GM12878 (cell line): ENCODE measurements at regions not wholly inside any gene's neighbourhood (a gene's known extent, or its start where the extent isn't known, plus 50 kb on each side); places are given as distances from the start of the nearest gene placed in this dataset.

Source experiments
- ATAC-seq: fragments of 200-7000 bp; cut with Tn5 transposase; 3 replicates; pipeline ENCODE4 v1.9.1; 2020; ENCODE audit warnings: mild to moderate bottlenecking, moderate library complexity
- BruUV-seq: library from RNA; stranded (reverse); fragments of 400-500 nt; replicated peaks from 2 replicates; lab custom pipeline; 2021; lab: Mats Ljungman, UMichigan
- CTCF ChIA-PET: fragments of 300-600 bp; sonication (Branson Sonifier 250); formaldehyde crosslinking; extraction: SDS; loops from one replicate; lab custom pipeline; 2021; ENCODE audit warnings: inconsistent platforms; lab: Yijun Ruan, JAX
- POLR2A ChIA-PET: fragments of 350-600 bp; formaldehyde crosslinking; extraction: SDS; loops from one replicate; lab custom pipeline; 2021; ENCODE audit warnings: inconsistent platforms; lab: Charles Lee
- RAD21 ChIA-PET: fragments of 300-600 bp; sonication (Branson Sonifier 250); formaldehyde crosslinking; loops from one replicate; lab custom pipeline; 2023; ENCODE audit warnings: antibody characterized with exemption; ENCODE audit not compliant: unreplicated experiment; lab: Charles Lee
- SMC1A ChIA-PET: fragments of 300-600 bp; sonication (Branson Sonifier 250); formaldehyde crosslinking; loops from one replicate; lab custom pipeline; 2023; ENCODE audit not compliant: unreplicated experiment, uncharacterized antibody; lab: Charles Lee
- DNase-seq: peaks from one replicate; pipeline ENCODE4 v3.0.0-alpha.2; 2011; ENCODE audit warnings: low read depth, low spot score
- FAIRE-seq: peaks from 3 replicates; lab custom pipeline; 2011; peaks lifted over from hg19 to GRCh38; lab: Jason Lieb, UNC
- H2AFZ ChIP-seq: 2 replicates; pipeline ENCODE4 v1.6.0; 2011; ENCODE audit warnings: low read depth, low read length, control low read depth; ENCODE audit not compliant: control insufficient read depth
- H3K27ac ChIP-seq: 2 replicates; pipeline ENCODE4 v1.5.1; 2011; ENCODE audit warnings: control low read depth; ENCODE audit not compliant: control insufficient read depth, insufficient read depth
- H3K27me3 ChIP-seq, 2 experiments: replicated peaks in 1 of 2; 2 replicates each; pipeline versions ENCODE4 v1.6.0 to v1.6.1; 2011; ENCODE audit warnings: low read length in 1 of 2; ENCODE audit not compliant: control insufficient read depth in 2 of 2, insufficient read depth in 2 of 2
- H3K36me3 ChIP-seq, 2 experiments: 2 replicates each; pipeline ENCODE4 v1.5.1; 2011; ENCODE audit warnings: low read length in 1 of 2; ENCODE audit not compliant: control insufficient read depth in 2 of 2, insufficient read depth in 2 of 2
- H3K4me1 ChIP-seq: 2 replicates; pipeline ENCODE4 v1.6.1; 2011; ENCODE audit warnings: mild to moderate bottlenecking, low read length, moderate library complexity, mixed read lengths; ENCODE audit not compliant: control insufficient read depth, insufficient read depth
- H3K4me2 ChIP-seq: 2 replicates; pipeline ENCODE4 v1.6.0; 2011; ENCODE audit warnings: control low read depth; ENCODE audit not compliant: control insufficient read depth, insufficient read depth
- H3K4me3 ChIP-seq: fragments of 200-600 bp; sonication (generic); 2 replicates; pipeline ENCODE4 v1.5.1; 2016
- H3K79me2 ChIP-seq: 2 replicates; pipeline ENCODE4 v1.6.0; 2011; ENCODE audit warnings: low read length; ENCODE audit not compliant: control insufficient read depth, insufficient read depth
- H3K9ac ChIP-seq: 2 replicates; pipeline ENCODE4 v1.8.0; 2011; ENCODE audit warnings: low read length, control low read depth, mixed read lengths; ENCODE audit not compliant: control insufficient read depth, insufficient read depth
- H3K9me3 ChIP-seq: replicated peaks from 3 replicates; pipeline ENCODE4 v1.5.1; 2011; ENCODE audit warnings: mild to moderate bottlenecking, low read length; ENCODE audit not compliant: control insufficient read depth, insufficient read depth
- H4K20me1 ChIP-seq: 2 replicates; pipeline ENCODE4 v1.6.0; 2011; ENCODE audit not compliant: control insufficient read depth, insufficient read depth
- ATF7 ChIP-seq: fragments of 450-650 bp; IDR thresholded peaks from 2 replicates; pipeline ENCODE4 v1.6.1; 2016; ENCODE audit warnings: low read depth, mild to moderate bottlenecking
- BCL11A ChIP-seq: IDR thresholded peaks from 2 replicates; pipeline ENCODE4 v1.6.1; 2011; ENCODE audit warnings: low read depth, low read length
- BHLHE40 ChIP-seq, 2 experiments: fragments of 450-650 bp in 1 of 2; IDR thresholded peaks; 2 replicates each; pipeline ENCODE4 v1.6.1; 2011 to 2017; ENCODE audit warnings: low read depth in 2 of 2, borderline replicate concordance in 1 of 2, improper control_type of control experiment in 1 of 2, low read length in 1 of 2, mild to moderate bottlenecking in 1 of 2
- CEBPZ ChIP-seq: fragments of 150-350 bp; IDR thresholded peaks from 2 replicates; pipeline ENCODE4 v1.6.1; 2016; ENCODE audit warnings: low read depth, low read length
- FOXM1 ChIP-seq: IDR thresholded peaks from 2 replicates; pipeline ENCODE4 v1.6.1; 2012; ENCODE audit warnings: low read depth, mild to moderate bottlenecking, inconsistent platforms, low read length, moderate library complexity
- IKZF1 ChIP-seq: fragments of 450-650 bp; conservative IDR thresholded peaks from 2 replicates; pipeline ENCODE4 v1.6.1; 2017; ENCODE audit warnings: antibody characterized with exemption, mild to moderate bottlenecking
- RBBP5 ChIP-seq: fragments of 200-600 bp; sonication (generic); conservative IDR thresholded peaks from 2 replicates; pipeline ENCODE4 v1.6.1; 2016
- SP1 ChIP-seq: IDR thresholded peaks from one replicate; pipeline ENCODE4 v1.6.1; 2011; ENCODE audit warnings: low read depth, low read length
- TARDBP ChIP-seq: IDR thresholded peaks from 2 replicates; pipeline ENCODE4 v1.6.1; 2016; ENCODE audit warnings: borderline replicate concordance
- TCF7 ChIP-seq: IDR thresholded peaks from 2 replicates; pipeline ENCODE4 v1.6.1; 2014; ENCODE audit warnings: antibody characterized with exemption, borderline replicate concordance
- ZZZ3 ChIP-seq: IDR thresholded peaks from 2 replicates; pipeline ENCODE4 v1.6.1; 2011; ENCODE audit warnings: low read depth; ENCODE audit not compliant: control insufficient read depth, insufficient read length
- whole genome bisulfite sequencing: methylation state at CpG from one replicate; pipeline ENCODE4 v1.1.6; 2016; ENCODE audit warnings: low lambda C conversion rate; ENCODE audit not compliant: insufficient replicate concordance, insufficient coverage; ENCODE audit errors: missing lambda C conversion rate; 5-methylcytosine and 5-hydroxymethylcytosine counted together
- in situ Hi-C: fragments of 300-500 bp; cut with MboI; formaldehyde crosslinking; loops from 9 replicates; pipeline ENCODE4 v1.14.3; 2018; ENCODE audit warnings: mixed read lengths
- intact Hi-C: fragments of 100-400 bp; cut with micrococcal nuclease; formaldehyde crosslinking; loops from one replicate; pipeline ENCODE4 v1.14.2; 2022; ENCODE audit not compliant: unreplicated experiment
- TF ChIP-seq, protein P1 (sequence below): fragments of 450-650 bp; IDR thresholded peaks from 2 replicates; pipeline ENCODE4 v1.6.1; 2017; ENCODE audit warnings: antibody characterized with exemption, mild to moderate bottlenecking, moderate library complexity
- TF ChIP-seq, protein P2 (sequence below): fragments of 450-650 bp; IDR thresholded peaks from 2 replicates; pipeline ENCODE4 v1.6.1; 2016; ENCODE audit warnings: mild to moderate bottlenecking, moderate library complexity, borderline replicate concordance

DNA sequence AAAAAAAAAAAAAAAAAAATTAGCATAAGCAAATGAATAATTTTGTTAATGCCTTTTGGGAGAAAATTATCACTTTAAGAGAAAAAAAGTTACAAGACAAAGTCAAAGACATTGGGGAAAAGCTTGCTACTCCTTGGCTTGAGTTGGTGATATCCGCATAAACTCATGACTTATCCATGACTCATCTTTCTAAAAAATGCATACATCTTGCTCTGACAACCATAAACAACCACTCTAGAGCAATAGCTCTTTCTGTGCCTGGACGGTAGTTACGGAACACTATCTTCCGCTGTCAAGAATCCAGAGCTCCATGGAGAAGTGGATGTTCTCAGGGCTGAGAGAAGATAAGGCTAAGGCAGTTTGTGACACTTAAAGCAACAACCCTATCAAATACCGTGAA, 281.1 kb upstream of the PFKP start:
- Histone ChIP-seq H3K4me1 (no peaks in the 10 kb centered on the region), H4K20me1 (no peaks in the 10 kb centered on the region), H3K4me2 (no peak overlapping the region), H3K9me3 (no peaks in the 10 kb centered on the region; the same call in 2 of the 3 replicates), H3K36me3 (no peaks in the 10 kb centered on the region), H3K27ac (no peak overlapping the region), H3K4me3 (no peak overlapping the region), H3K9ac (no peak overlapping the region), H2AFZ (no peak overlapping the region), H3K27me3 (no peaks in the 10 kb centered on the region), H3K79me2 (no peaks in the 10 kb centered on the region)
- ChIA-PET CTCF (no interaction called here), RAD21 (no interaction called here), POLR2A (no interaction called here), SMC1A (no interaction called here)
- in situ Hi-C loops = no loop called here
- BruUV-seq = no TSS peak
- intact Hi-C loops = no loop called here
- ATAC-seq = no peak
- WGBS = 51% methylated on average over 5 of the region's 5 CpGs
- no peak for DNase-seq
- no peak for FAIRE-seq
- TF ChIP-seq TCF7 = no peak
- TF ChIP-seq FOXM1 = no peak
- no peak for TF ChIP-seq ZZZ3
- TF ChIP-seq ATF7 = no peak
- no peak for TF ChIP-seq BHLHE40 (IDR thresholded peaks at IDR 0.05; ENCODE audit: borderline replicate concordance in 1 of 2, low read depth in 2 of 2, low read length in 1 of 2)
- no peak for TF ChIP-seq CEBPZ
- no peak for TF ChIP-seq BCL11A
- TF ChIP-seq SP1 = no peak
- TF ChIP-seq, protein P1, sequence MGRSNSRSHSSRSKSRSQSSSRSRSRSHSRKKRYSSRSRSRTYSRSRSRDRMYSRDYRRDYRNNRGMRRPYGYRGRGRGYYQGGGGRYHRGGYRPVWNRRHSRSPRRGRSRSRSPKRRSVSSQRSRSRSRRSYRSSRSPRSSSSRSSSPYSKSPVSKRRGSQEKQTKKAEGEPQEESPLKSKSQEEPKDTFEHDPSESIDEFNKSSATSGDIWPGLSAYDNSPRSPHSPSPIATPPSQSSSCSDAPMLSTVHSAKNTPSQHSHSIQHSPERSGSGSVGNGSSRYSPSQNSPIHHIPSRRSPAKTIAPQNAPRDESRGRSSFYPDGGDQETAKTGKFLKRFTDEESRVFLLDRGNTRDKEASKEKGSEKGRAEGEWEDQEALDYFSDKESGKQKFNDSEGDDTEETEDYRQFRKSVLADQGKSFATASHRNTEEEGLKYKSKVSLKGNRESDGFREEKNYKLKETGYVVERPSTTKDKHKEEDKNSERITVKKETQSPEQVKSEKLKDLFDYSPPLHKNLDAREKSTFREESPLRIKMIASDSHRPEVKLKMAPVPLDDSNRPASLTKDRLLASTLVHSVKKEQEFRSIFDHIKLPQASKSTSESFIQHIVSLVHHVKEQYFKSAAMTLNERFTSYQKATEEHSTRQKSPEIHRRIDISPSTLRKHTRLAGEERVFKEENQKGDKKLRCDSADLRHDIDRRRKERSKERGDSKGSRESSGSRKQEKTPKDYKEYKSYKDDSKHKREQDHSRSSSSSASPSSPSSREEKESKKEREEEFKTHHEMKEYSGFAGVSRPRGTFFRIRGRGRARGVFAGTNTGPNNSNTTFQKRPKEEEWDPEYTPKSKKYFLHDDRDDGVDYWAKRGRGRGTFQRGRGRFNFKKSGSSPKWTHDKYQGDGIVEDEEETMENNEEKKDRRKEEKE = no peak
- no peak for TF ChIP-seq TARDBP
- no peak for TF ChIP-seq RBBP5
- TF ChIP-seq IKZF1 = no peak
- TF ChIP-seq, protein P2, sequence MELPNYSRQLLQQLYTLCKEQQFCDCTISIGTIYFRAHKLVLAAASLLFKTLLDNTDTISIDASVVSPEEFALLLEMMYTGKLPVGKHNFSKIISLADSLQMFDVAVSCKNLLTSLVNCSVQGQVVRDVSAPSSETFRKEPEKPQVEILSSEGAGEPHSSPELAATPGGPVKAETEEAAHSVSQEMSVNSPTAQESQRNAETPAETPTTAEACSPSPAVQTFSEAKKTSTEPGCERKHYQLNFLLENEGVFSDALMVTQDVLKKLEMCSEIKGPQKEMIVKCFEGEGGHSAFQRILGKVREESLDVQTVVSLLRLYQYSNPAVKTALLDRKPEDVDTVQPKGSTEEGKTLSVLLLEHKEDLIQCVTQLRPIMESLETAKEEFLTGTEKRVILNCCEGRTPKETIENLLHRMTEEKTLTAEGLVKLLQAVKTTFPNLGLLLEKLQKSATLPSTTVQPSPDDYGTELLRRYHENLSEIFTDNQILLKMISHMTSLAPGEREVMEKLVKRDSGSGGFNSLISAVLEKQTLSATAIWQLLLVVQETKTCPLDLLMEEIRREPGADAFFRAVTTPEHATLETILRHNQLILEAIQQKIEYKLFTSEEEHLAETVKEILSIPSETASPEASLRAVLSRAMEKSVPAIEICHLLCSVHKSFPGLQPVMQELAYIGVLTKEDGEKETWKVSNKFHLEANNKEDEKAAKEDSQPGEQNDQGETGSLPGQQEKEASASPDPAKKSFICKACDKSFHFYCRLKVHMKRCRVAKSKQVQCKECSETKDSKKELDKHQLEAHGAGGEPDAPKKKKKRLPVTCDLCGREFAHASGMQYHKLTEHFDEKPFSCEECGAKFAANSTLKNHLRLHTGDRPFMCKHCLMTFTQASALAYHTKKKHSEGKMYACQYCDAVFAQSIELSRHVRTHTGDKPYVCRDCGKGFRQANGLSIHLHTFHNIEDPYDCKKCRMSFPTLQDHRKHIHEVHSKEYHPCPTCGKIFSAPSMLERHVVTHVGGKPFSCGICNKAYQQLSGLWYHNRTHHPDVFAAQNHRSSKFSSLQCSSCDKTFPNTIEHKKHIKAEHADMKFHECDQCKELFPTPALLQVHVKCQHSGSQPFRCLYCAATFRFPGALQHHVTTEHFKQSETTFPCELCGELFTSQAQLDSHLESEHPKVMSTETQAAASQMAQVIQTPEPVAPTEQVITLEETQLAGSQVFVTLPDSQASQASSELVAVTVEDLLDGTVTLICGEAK = no peak
